DMS114 treated with DMSO at 0.1 percent for 48 hours (cell line): ENCODE measurements at regions not wholly inside any gene's neighbourhood (a gene's known extent, or its start where the extent isn't known, plus 50 kb on each side); places are given as distances from the start of the nearest gene placed in this dataset.
"Not testable (repeated sequence)": the region's sequence is repeated elsewhere in the genome, so short reads cannot be mapped to it uniquely, and the experiment has no call there.

Experiments
- DNase-seq: peaks from one replicate; lab custom pipeline; 2025; ENCODE audit not compliant: unreplicated experiment; lab: John Stamatoyannopoulos, UW

DNA sequence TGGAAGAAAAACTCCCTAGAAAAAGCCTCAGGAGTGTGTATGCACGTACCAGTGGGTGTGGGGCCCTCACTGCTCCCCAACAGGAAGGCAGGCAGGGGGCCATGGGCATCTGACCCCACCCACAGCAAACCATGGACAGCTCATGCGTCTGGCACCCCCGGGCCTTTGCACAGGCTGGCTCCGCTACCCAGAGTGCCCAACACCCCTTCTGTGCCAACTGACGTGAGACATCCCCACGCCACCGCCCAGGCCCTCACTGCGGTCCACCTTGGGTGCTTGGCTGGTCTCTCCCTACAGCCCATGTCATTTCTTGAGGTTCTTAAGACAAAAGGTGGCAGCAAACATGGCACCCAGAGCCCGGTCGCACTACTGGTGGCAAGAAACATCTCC is 91.4 kb downstream of the NCOR2 start:
- DNase-seq, result no peak

DNA sequence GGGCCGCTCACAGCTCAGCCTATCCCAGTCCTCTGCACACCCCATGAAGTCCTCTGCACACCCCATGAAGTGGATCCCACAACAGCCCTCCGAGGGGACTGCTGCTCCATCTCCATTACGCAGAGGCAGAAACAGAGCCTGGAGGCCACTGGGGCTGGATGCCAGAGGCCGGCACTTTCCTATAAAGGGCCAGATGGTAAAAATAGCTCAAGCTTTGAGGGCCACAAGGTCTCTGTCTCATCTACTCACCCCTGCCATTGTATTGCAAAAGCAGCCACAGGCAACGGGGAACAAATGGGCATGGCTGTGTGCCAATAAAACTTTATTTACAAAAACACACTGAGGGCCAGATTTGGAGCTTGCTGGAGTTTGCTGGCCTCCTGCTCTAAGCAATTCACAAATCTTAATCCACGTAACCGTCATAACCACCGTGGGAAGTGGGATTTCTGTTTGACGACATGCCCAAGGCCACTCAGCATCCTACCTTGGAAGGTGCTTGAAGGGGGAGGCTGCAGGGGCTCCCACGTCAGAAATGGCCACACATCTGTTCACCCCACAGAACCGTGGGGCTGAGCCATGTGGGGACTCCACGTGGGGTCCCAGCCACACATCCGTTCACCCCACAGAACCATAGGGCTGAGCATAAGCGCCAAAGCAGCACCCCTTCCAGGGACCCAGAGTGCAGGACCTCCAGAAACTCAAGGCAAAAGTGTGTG is 92.0 kb downstream of the NCOR2 start:
- DNase-seq, result no peak

DNA sequence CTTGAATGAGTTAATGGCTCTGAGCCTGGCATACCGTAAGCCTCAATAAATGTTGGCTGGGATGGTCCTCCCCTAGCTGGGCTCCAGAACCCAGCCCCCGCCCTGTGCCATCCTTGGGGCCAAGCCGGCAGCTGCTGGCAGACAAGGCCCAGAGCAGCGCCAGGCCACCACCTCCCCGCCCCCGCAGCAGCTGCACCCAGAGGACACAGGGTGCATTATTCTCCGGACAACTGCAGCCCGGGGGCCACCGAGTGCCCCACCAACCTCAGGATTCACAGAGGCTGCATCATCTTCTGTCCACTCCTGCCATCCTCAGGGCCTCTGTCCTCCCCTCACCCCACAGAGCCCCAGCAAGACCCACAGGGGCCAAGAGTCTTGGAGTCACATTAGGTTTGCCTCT is 92.7 kb downstream of the NCOR2 start:
- no peak for DNase-seq

DNA sequence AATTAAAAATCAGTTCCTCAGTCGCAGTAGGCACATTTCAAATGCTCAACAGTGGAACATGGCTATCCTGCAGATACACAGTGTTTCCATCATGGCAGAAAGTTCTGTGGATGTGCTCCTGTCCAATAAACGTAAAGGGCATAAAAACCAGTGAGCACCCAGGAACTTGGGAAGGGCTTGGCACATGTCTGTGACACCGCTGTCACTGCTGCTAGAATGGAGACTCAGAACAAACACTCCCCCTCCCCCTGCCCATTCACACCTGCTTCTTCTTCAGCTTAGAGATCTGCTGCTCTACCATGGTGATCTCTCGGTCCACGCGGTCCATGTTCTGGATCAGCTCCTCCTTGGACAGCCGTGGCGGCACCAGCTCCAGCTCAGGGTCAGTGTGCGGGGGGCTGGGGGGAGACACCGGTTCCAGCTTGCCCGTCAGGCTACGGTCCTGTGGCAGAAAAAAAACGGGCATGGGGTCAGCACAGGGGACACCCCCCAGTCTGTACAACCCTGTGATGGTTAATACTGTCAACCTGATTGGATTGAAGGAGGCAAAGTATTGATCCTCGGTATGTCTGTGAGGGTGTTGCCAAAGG is 94.6 kb downstream of the NCOR2 start:
- no peak for DNase-seq

DNA sequence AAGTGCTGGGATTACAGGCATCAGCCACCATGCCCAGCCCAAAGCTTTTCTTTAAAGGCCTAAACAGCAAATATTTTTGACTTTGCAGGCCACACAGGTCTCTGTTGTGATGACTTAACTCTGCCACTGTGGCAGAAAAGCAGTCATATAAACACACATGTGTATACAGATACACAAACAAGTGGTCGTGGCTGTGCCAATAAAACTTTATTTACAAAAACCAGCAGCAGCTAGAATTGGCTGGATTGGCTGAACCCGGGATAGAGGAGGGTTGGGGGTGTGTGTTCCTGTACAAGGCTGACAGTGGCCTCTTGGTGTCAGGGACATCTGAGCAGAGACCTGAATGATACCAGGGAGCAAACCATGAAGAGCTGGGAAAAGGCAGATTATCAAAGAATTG is 95.6 kb downstream of the NCOR2 start:
- DNase-seq, result no peak

DNA sequence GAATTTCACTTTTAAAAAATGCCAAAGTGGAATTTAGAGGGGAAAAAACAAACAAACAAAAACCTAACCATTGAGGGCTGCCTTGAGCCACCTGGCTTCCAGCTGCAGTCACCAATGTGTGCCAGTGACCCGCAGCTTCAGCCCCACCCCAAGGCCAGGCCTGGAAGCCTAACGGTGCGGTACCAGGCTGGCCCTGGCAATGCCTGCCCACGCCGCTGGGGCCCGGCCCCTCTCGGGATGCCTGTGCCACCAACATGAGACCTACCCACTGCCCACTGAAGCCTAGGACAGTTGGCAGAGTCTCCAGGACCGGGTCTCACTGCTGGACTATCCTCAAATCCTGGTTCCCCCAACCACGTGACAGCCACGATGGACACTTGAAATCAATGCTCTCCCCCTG is 96.6 kb downstream of the NCOR2 start:
- DNase-seq, result no peak

DNA sequence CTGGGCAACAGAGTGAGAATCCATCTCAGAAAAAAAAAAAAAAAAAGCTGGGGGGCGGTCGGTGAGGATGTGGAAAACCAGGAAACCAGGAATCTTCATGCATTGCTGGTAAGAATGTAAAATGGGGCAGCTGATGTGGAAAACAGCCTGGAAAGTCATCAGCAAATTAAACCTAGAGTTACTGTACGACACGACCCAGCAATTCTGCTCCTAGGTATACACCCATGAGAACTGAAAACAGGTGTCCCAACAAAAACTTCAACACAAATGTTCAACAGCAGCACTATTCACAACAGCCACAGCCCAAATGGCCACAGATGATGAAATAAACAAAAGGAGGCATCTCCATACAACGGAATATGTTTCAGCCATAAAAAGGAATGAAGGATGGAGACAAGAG is 97.3 kb downstream of the NCOR2 start:
- no peak for DNase-seq

DNA sequence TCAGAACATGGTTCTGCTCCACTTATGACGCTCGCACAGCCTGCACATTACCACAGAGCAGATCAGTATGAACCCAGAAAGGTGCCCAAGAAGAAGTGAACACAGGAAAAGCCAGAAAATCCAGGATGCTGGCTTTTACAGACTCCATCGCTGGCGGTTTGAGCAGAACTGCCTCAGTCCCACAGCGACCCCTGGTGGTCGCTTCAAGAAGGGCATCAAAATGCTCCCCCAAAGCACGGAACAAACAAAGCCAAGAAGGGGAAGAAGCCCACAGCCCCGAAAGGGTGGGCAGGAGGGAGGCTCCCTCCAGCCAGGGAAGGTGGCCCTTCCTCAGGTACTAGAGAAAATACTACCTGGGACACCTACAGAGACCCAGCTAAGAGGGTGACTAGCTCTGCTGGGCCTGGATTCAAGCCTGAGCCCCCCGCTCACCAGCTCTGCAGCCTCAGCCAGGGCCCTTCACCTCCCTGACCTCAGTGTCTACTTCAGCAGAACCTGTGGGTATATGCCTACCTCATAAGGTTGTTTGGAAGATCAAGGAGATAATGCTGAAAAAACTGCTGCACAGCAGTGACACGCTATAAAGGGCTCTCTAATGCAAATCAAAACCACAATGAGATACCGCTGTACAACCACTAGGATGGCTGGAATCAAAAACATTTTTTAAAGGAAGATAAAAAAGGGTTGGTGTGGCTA is 98.1 kb downstream of the NCOR2 start:
- DNase-seq, result no peak

DNA sequence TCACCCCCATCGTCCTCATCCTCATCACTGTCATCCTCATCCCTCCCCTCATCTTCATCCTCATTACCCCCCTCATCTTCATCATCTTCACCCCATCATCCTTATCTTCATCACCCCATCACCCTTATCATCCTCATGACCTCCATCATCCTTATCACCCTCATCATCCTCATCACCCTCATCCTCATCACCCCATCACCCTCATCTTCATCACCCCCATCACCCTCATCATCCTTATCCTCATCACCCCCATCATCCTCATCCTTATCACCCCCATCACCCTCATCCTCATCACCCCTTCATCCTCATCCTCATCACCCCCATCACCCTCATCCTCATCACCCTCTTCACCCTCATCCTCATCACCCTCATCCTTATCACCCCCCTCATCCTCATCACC is 99.9 kb downstream of the NCOR2 start:
- not testable (repeated sequence) for DNase-seq

DNA sequence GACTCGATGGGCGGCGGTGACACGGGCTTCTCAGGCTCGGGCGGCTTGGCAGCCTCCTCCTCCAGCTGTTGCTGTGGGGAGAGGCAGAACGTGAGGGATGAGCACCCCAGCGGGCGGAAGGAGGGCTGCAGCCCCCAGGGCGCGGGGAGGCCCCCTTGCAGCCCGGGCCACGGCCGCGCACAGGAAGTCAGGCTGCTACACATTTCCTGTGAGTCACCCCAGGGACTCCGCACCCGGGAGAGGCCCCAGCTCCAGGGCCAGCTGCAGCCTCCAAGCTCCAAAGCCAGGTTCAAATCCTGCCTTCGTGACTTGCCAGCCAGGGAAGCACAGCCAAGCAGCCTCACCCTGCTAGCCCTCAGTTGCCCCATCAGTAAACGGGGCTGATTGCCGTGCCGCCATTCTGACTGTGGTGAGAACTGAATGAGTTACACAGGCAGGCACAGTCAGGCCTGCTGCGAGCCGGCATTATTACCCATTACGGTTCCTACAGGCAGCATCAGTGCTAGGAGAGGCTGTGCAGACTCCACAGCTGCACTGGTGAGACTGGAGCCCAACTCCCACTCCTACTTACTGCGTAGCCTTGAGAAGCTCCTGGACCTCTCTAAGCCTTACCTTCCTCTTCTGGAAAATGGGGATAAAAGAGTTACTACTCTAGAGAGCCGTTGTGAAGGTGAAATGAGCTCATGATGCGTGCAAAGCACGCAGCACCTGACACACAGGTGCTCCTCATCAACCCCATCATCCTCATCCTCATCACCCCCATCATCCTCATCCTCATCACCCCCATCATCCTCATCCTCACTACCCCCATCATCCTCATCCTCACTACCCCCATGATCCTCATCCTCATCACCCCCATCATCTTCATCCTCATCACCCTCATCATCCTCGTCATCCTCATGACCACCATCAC is 100.9 kb downstream of the NCOR2 start:
- no peak for DNase-seq

DNA sequence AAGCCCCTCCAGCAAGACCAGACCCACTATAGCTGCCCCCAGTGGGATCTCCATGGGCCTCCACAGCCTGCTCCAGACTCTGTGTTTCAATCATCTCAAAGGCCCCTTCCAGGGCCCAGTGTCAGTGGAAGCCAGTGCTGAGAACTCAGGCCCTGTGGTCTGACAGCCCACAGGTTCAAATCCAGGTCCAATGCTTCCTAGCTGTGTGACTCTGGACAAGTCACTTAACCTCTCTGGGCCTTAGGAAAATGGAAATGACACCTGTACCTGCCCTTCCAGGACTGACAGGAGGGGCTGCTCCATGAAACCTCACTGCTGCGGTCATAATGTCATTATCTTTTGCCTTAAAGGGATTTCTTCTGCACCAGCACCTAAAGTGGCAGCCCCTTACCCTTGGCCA is 101.9 kb downstream of the NCOR2 start:
- DNase-seq, result no peak

DNA sequence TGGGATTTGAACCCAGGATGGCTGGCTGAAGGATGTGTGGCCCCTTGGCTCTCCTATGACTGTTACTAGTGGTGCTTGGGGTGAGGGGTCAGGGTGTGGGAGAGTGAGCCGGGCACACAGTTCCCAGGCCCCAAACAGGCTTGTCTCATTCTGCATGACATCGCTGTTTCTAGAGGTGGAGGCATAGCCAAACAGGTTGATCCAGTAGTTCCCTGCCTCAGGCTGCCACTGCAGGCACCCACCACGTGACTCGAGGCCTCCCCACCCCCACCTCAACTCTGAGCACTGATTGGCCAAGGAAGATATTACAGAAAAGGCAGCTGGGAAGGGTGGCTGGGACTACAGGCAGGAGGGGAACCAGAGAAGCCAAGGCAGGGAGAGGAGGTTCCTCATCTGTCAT is 102.6 kb downstream of the NCOR2 start:
- DNase-seq, result no peak

DNA sequence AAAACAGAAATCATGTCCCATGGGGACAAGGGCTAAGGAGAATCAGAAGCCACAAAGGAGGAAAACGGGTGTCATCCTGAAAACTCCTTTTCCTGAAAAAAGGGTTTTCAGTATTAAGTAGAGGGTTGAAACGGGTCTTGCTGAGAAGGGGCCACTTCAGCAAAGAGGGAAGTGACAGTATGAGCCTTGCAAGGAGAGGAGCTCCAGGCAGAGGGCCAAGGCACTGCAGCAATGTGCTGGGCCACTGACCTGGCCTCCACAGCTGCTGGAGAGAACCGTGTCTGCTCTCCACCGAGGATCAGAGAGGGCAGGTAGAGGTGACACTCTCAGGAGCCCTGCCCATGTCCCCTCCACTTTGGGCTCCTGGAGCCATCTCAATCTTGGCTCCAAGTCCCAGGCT is 103.3 kb downstream of the NCOR2 start:
- DNase-seq, result no peak

DNA sequence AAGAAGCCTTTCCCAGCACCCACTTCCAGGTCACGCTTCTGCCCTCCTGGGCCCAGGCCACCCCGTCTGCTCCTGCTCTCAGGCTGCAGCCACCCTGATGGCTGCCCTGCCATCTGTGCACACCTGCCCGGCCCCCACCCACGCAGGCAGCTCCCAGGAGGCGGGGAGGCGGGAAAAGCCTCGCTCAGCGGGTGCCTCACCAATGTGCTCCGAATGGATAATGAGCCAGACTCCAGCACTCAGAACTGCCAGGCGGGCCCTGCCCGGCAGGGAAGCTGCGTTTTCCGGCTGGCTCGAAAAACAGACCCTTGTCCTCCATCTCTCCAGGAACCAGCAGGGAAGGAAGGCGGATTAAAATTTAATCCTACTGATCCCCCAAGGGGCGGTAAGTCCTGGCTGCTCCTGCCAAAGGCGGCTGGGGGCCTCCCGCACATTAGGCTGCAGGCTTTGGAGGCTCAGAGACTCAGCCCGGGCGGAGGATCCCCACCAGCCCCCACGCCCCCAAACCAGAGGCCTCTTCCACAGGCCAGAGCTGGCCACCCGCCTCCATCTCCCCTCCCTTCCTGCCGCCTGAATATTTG is 104.0 kb downstream of the NCOR2 start:
- no peak for DNase-seq

DNA sequence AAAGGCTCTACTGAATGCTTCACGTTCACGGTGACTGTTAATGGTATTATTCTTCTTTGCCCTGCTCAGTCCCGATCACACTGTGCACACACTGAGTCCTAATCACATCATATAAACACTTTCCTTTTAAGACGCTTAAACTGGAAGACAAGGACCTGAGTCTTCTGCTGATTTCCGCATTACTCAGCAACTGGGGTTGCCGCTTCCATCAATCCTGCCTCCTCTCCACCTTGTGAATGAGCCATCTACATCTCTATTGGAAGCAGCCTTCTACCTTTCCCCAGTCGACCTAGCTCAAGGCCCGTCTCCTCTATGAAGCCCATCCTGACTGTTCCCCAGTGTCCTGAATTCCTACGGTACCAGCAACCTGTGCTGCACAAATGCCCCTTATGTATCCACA is 104.7 kb downstream of the NCOR2 start:
- no peak for DNase-seq

DNA sequence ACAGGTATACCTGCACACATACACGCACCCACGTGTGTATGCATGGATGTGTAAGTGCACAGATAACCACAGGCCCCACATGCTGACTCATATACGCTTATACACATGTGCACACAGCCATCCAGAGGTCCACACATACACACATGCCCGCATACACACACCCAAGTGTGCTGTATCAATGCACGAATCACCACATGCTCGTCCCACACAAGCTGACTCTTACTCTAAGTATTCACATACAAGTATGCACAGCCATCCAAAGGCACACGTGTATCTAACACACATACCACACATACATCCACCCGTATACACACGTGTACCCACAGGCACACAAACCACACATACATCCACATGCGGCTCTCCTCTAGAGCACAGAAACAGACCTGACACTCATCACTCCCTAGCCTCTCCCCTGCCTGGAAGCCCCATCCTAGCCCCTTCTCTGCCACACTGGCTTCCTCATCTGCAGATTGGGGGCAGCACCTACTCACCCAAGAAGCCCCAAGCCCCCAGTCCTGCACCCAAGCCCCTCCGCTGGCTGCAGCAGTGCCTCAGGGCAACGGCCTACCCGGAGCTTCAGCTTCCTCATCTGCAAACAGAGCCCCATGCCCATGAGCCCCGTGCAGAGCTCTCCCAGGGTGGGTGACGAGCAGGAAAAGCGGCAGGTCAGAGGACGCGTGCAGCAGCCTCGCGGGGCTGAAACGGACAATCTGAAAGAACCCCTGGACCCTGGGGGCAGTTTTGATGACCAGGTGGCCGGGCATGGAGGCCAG is 105.4 kb downstream of the NCOR2 start:
- no peak for DNase-seq

DNA sequence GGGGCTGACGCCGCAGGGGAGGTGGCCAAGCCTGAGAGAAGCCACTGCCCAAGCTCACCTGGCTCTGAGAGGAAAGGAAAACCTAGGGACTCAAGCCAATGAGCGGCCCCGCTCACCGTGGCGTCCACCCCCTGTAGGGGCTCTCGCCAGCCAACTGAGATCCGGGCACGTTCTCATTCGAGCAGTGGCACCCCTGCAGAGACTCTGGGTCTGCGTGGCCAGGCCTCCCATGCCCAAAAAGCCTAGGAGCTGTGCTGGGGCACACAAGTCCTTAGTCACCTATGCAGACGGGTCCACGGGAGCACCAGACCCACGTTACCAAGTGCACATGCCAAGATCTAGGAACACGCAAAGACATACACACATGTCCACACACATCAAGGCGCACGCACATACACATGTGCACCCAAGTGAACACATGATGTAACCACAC is 106.2 kb downstream of the NCOR2 start:
- no peak for DNase-seq

DNA sequence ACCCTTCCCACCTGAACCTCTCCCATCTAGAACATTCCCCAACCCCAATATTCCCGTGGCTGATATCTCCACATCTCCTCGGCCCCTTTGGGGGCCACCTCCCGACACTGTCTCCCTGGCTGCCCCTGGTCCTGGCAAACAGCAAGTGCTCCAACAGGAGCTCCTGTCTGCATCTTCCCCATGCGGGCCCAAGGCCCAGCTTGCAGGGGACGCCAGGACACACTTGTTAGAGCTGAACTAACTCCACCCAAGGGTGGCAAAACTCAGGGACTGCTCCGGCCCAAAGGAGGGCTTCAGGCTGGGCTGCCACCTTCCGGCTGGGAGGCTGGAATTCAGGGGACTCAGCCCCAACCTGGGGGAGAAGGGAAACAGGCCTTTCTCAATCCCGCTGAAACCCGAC is 106.6 kb downstream of the NCOR2 start:
- no peak for DNase-seq

DNA sequence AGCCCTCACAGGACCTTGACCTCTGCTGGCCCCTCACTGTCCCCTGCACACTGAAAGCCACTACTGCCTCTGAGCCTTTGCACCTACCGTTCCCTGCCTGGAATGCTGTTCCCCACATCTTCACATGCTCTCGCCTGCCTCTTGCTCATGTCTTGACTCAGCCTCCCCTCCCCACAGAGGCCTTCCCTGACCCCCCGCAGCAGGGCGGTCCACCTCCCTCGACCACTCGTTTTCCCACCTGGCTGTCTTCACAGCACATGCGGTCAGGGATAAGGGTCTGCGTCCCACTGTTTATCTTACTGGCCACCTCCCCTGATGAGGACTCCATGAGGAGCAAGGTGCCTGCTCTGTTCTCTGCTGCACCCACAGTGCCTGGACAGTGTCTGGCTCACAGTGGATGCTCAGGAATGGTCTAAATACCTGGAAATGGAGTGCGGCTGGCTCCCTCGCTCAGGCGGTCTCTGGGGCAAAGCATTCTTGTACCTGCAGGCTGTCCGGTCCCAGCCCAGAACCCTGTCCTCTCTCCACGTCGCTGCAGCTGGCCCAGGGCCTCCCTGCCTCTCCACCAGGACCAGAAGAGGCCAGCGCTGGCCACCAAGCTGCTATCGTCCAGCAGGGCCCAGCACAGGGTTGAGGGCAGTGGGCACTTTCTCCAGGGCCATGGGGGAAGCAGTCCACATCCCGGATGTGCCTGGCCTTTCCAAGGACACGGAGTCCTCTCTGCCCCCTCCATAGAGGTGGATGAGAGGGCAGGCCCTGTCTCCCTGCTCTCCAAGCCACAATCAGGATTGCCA is 107.4 kb downstream of the NCOR2 start:
- DNase-seq, result no peak
